Muscle of leg (tissue), 3 donors: ENCODE measurements at regions not wholly inside any gene's neighbourhood (a gene's known extent, or its start where the extent isn't known, plus 50 kb on each side); places are given as distances from the start of the nearest gene placed in this dataset.

ENCODE experiments used
- DNase-seq: peaks from one replicate; pipeline ENCODE4 v3.0.0; 2013
- H3K27ac ChIP-seq: one replicate; pipeline ENCODE4 v1.5.1; 2013; ENCODE audit warnings: mild to moderate bottlenecking, low read length, control low read depth
- H3K27me3 ChIP-seq: one replicate; pipeline ENCODE4 v1.6.1; 2013; ENCODE audit warnings: low read length; ENCODE audit not compliant: control insufficient read depth, insufficient read depth
- H3K36me3 ChIP-seq: one replicate; pipeline ENCODE4 v1.6.1; 2013; ENCODE audit warnings: low read length; ENCODE audit not compliant: control insufficient read depth, insufficient read depth
- H3K4me1 ChIP-seq: one replicate; pipeline ENCODE4 v1.6.1; 2013; ENCODE audit warnings: low read length; ENCODE audit not compliant: control insufficient read depth, insufficient read depth
- H3K4me3 ChIP-seq: one replicate; pipeline ENCODE4 v1.5.1; 2013; ENCODE audit warnings: low read length, control low read depth
- H3K9me3 ChIP-seq: replicated peaks from 2 replicates; pipeline ENCODE4 v1.6.1; 2013; ENCODE audit warnings: low read depth, low read length; ENCODE audit not compliant: control insufficient read depth
- WGBS: methylation state at CpG from one replicate; pipeline ENCODE4 v1.1.5; 2013; ENCODE audit warnings: missing lambda C conversion rate; ENCODE audit not compliant: insufficient coverage; 5-methylcytosine and 5-hydroxymethylcytosine counted together

GRCh38 chr5:57681942-57682341 is 199.3 kb upstream of the ACTBL2 start:
- Histone ChIP-seq H3K4me3 (no peak overlapping the region), H3K36me3 (no peaks in the 10 kb centered on the region), H3K4me1 (no peaks in the 10 kb centered on the region), H3K27ac (no peak overlapping the region), H3K27me3 (no peaks in the 10 kb centered on the region), H3K9me3 (no peaks in the 10 kb centered on the region)
- WGBS = 69% methylated on average over 2 of the region's 3 CpGs
- no peak for DNase-seq

DNA sequence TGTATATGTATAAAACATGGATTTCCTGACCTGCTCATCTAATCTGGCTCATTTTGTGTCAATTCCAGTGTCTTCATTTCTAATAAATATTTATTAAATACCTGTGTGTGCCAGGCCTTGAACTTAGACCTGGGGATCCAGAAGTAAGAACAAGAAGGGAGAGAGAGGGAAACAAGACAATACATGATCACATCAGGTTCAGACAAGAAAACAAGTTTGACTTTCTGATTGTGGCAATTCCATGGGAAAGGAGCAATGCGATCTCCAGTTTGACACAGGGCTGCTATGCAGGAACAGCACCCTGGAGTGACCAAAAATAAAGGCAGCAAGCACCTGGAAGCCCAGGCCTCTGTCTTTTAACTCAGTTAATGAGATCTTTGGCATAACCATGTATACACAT is 198.1 kb upstream of the ACTBL2 start:
- no peak overlapping the region for H3K27ac ChIP-seq
- no peak for DNase-seq
- no CpG with 5 or more reads among the region's 1 CpG for WGBS
- no peaks in the 10 kb centered on the region for H3K9me3 ChIP-seq
- no peaks in the 10 kb centered on the region for H3K27me3 ChIP-seq
- no peak overlapping the region for H3K4me3 ChIP-seq
- H3K4me1 ChIP-seq = no peaks in the 10 kb centered on the region
- no peaks in the 10 kb centered on the region for H3K36me3 ChIP-seq

DNA sequence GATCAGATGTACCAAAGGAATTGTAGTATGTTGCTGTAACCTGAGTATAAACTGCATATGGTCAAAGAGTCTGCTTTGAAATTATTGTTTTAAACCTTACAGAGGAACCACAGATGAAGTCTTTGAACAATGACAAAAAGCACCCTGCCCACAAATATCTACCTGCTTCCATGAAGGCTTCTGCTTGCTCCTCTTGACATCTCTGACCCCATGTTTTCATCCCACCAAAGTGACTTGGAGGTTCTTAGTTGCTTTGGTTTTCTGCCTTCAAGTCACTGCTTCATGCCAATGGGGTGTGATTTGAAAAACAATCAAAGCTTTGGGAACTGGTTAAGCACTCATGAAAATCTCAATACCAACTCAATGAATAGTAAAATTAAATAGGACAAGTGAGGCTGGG is 194.6 kb upstream of the ACTBL2 start:
- no peaks in the 10 kb centered on the region for H3K4me1 ChIP-seq
- H3K4me3 ChIP-seq = no peak overlapping the region
- H3K27ac ChIP-seq = no peak overlapping the region
- H3K9me3 ChIP-seq = no peaks in the 10 kb centered on the region
- H3K36me3 ChIP-seq = no peaks in the 10 kb centered on the region
- DNase-seq = no peak
- H3K27me3 ChIP-seq = no peaks in the 10 kb centered on the region

GRCh38 chr5:57676222-57677098 is 193.8 kb upstream of the ACTBL2 start:
- H3K27ac ChIP-seq = no peak overlapping the region
- no peaks in the 10 kb centered on the region for H3K9me3 ChIP-seq
- 25% methylated on average over 1 of the region's 3 CpGs for WGBS
- H3K4me3 ChIP-seq = no peak overlapping the region
- DNase-seq = no peak
- no peaks in the 10 kb centered on the region for H3K4me1 ChIP-seq
- H3K36me3 ChIP-seq = no peaks in the 10 kb centered on the region
- no peaks in the 10 kb centered on the region for H3K27me3 ChIP-seq

GRCh38 chr5:57675236-57675635 is 192.6 kb upstream of the ACTBL2 start:
- WGBS = no CpG with 5 or more reads among the region's 1 CpG
- no peaks in the 10 kb centered on the region for H3K4me1 ChIP-seq
- no peak for DNase-seq
- no peaks in the 10 kb centered on the region for H3K36me3 ChIP-seq
- H3K9me3 ChIP-seq = no peaks in the 10 kb centered on the region
- no peaks in the 10 kb centered on the region for H3K27me3 ChIP-seq
- no peak overlapping the region for H3K4me3 ChIP-seq
- H3K27ac ChIP-seq = no peak overlapping the region

DNA sequence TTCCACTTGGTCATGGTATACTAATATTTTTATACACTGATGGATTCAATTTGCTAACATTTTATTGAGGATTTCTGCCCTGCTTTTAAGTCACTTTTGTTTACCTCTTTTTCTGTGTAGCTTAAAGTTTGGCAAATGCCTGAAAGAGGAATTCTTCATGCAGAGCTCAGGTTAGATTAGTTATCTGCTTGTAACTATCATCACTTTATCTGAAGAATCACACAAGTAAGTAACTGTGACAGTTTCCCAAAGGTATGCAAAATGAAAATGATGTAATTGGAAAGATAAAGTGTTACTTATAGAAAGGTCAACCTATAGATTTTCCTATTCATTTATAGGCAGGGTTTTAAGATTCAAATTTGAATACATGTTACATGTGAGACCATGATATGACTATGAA is 188.8 kb upstream of the ACTBL2 start:
- no peaks in the 10 kb centered on the region for H3K4me1 ChIP-seq
- DNase-seq = no peak
- no peaks in the 10 kb centered on the region for H3K27me3 ChIP-seq
- no peak overlapping the region for H3K27ac ChIP-seq
- H3K9me3 ChIP-seq = no peaks in the 10 kb centered on the region
- H3K36me3 ChIP-seq = no peaks in the 10 kb centered on the region
- no peak overlapping the region for H3K4me3 ChIP-seq

DNA sequence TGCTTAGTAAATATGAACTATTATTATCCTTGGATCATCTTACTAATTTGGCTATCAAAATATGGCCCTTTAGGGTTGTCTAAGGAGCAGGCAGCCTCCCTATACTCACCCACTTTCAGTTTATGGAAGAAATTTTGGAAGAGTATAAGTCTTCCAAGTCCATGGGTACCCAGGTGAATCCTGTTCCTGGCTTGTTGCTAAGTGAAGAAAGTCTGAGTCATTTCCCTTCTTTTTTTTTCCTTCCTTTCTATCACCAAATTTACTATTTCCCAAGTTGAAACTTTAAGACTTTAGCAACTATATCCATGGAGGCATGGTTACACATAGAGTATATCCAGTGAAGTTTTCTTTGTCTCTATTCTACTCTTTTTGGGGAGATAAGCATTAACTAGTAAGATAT is 184.0 kb upstream of the ACTBL2 start:
- no peak overlapping the region for H3K4me3 ChIP-seq
- H3K27me3 ChIP-seq = no peaks in the 10 kb centered on the region
- no peak overlapping the region for H3K27ac ChIP-seq
- H3K4me1 ChIP-seq = no peaks in the 10 kb centered on the region
- H3K36me3 ChIP-seq = no peaks in the 10 kb centered on the region
- DNase-seq = no peak
- no peaks in the 10 kb centered on the region for H3K9me3 ChIP-seq

DNA sequence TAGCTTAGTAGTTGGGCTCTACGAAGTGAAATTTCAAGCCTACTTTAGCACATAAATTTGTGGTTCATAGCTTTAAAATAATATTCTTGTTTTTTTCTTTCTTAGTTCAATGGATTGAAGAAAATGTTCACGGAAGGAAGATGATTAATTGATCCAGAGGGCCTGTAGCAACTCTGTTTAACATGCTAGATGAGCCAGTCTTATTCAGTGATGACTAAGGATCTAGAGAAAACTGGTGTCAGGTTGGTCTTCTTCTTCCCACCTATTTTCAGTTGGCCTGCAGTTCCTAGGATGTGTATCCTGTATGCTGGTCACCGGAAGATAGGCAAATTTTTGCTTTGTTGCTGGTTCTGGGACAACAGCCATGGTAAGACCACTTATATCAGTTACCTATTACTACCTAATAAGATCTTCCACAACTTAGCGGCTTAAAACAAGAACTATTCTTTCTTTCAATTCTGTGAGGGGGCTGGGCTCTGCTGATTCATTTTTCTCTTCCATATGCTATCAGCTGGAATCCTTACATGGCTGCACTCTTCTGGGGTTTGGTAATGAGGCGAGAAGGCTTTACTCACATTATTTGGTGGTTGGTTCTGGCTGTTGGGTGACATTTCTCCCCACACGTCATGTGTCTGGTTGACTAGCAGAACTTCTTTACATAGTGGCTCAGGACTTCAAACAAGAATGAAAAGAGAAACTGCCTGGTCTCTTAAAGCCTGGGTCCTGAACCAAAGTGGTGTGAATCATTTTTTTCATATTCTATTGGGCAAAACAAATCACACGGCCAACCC is 182.7 kb upstream of the ACTBL2 start:
- no peaks in the 10 kb centered on the region for H3K27me3 ChIP-seq
- no peaks in the 10 kb centered on the region for H3K36me3 ChIP-seq
- no peak for DNase-seq
- WGBS = 92% methylated on average over 2 of the region's 7 CpGs
- no peaks in the 10 kb centered on the region for H3K4me1 ChIP-seq
- no peaks in the 10 kb centered on the region for H3K9me3 ChIP-seq
- no peak overlapping the region for H3K4me3 ChIP-seq
- no peak overlapping the region for H3K27ac ChIP-seq

GRCh38 chr5:57664700-57665099 is 182.1 kb upstream of the ACTBL2 start:
- no peaks in the 10 kb centered on the region for H3K36me3 ChIP-seq
- WGBS = no CpG with 5 or more reads among the region's 1 CpG
- H3K4me1 ChIP-seq = no peaks in the 10 kb centered on the region
- DNase-seq = no peak
- H3K4me3 ChIP-seq = no peak overlapping the region
- no peaks in the 10 kb centered on the region for H3K9me3 ChIP-seq
- H3K27ac ChIP-seq = no peak overlapping the region
- no peaks in the 10 kb centered on the region for H3K27me3 ChIP-seq

- Histone ChIP-seq H3K4me3 (no peak overlapping the region), H3K27ac (no peak overlapping the region), H3K4me1 (no peaks in the 10 kb centered on the region), H3K9me3 (no peaks in the 10 kb centered on the region), H3K36me3 (no peaks in the 10 kb centered on the region), H3K27me3 (no peaks in the 10 kb centered on the region)
- WGBS = no CpG with 5 or more reads among the region's 2 CpGs
- DNase-seq = no peak
These were observed 180.9 kb upstream of the ACTBL2 start for GRCh38 chr5:57663466-57663865.
